Suprapubic skin (tissue), 4 donors: ENCODE measurements at regions not wholly inside any gene's neighbourhood (a gene's known extent, or its start where the extent isn't known, plus 50 kb on each side); places are given as distances from the start of the nearest gene placed in this dataset.

Experiments
- CTCF ChIP-seq, 2 donors: fragments of 200-600 bp in 1 of 2; fragments of 450-650 bp in 1 of 2; sonication (generic) in 1 of 2; IDR thresholded peaks; one replicate each; pipeline ENCODE4 v1.5.1; 2016 to 2019; ENCODE audit warnings: antibody characterized with exemption in 2 of 2, mild to moderate bottlenecking in 1 of 2, moderate library complexity in 1 of 2
- EP300 ChIP-seq: sonication (generic); formaldehyde crosslinking; IDR thresholded peaks from one replicate; pipeline ENCODE4 v1.6.1; 2017; ENCODE audit warnings: antibody characterized with exemption
- POLR2A ChIP-seq, 2 donors: fragments of 450-650 bp; IDR thresholded peaks; one replicate each; pipeline ENCODE4 v1.6.1; 2017; ENCODE audit warnings: antibody characterized with exemption in 2 of 2, mild to moderate bottlenecking in 2 of 2, moderate library complexity in 2 of 2
- POLR2AphosphoS5 ChIP-seq, 3 donors: sonication (generic); formaldehyde crosslinking; IDR thresholded peaks; one replicate each; pipeline ENCODE4 v1.6.1; 2017; ENCODE audit warnings: antibody characterized with exemption in 3 of 3

- TF ChIP-seq CTCF (IDR thresholded peaks at IDR 0.05) (no peak), EP300 (no peak), POLR2A (IDR thresholded peaks at IDR 0.05) (no peak), POLR2AphosphoS5 (IDR thresholded peaks at IDR 0.05) (no peak)
Observed at GRCh38 chr13:90003566-90003965, 1343.9 kb upstream of the MIR17HG start.
